IMR-90 (cell line): ENCODE measurements at regions not wholly inside any gene's neighbourhood (a gene's known extent, or its start where the extent isn't known, plus 50 kb on each side); places are given as distances from the start of the nearest gene placed in this dataset.

ENCODE experiments used
- ATAC-seq: fragments of 200-7000 bp; cut with Tn5 transposase; 2 replicates; pipeline ENCODE4 v1.9.1; 2020; ENCODE audit warnings: low read depth, mild to moderate bottlenecking, moderate library complexity
- BruUV-seq: library from RNA; stranded (reverse); fragments of 400-500 nt; replicated peaks from 2 replicates; lab custom pipeline; 2021; lab: Mats Ljungman, UMichigan
- CTCF ChIA-PET: fragments of 300-600 bp; formaldehyde crosslinking; extraction: SDS; loops from one replicate; lab custom pipeline; 2021; ENCODE audit warnings: antibody characterized with exemption; lab: Yijun Ruan, JAX
- POLR2A ChIA-PET: fragments of 300-600 bp; sonication (Branson Sonifier 250); formaldehyde crosslinking; loops from one replicate; lab custom pipeline; 2022; ENCODE audit warnings: antibody characterized with exemption; ENCODE audit not compliant: unreplicated experiment; lab: Charles Lee
- DNase-seq: peaks from one replicate; pipeline ENCODE4 v3.0.0; 2013
- H2AFZ ChIP-seq: replicated peaks from 2 replicates; pipeline ENCODE3; 2013; ENCODE audit warnings: low read length, mild to moderate bottlenecking; ENCODE audit not compliant: poor library complexity
- H2AK5ac ChIP-seq: 2 replicates; pipeline ENCODE4 v1.6.1; 2013; ENCODE audit warnings: low read depth, low read length, inconsistent platforms
- H2AK9ac ChIP-seq: replicated peaks from 2 replicates; pipeline ENCODE3; 2013; ENCODE audit warnings: mild to moderate bottlenecking, low read depth, low read length, moderate library complexity; ENCODE audit not compliant: poor library complexity
- H2BK120ac ChIP-seq: 2 replicates; pipeline ENCODE4 v1.6.1; 2013; ENCODE audit warnings: low read depth, low read length, inconsistent platforms
- H2BK15ac ChIP-seq: 3 replicates; pipeline ENCODE4 v1.6.1; 2013; ENCODE audit warnings: low read depth, low read length, inconsistent platforms
- H2BK20ac ChIP-seq: 2 replicates; pipeline ENCODE4 v1.6.1; 2013; ENCODE audit warnings: low read depth, mild to moderate bottlenecking, inconsistent platforms, low read length, moderate library complexity
- H2BK5ac ChIP-seq: 2 replicates; pipeline ENCODE4 v1.6.1; 2013; ENCODE audit warnings: mild to moderate bottlenecking, low read depth, low read length, inconsistent platforms; ENCODE audit not compliant: poor library complexity, severe bottlenecking
- H3K14ac ChIP-seq: replicated peaks from 2 replicates; pipeline ENCODE4 v1.6.1; 2013; ENCODE audit warnings: low read depth, low read length, inconsistent platforms
- H3K18ac ChIP-seq: 2 replicates; pipeline ENCODE4 v1.6.1; 2013; ENCODE audit warnings: low read depth, low read length, control low read depth
- H3K23ac ChIP-seq: 2 replicates; pipeline ENCODE4 v1.6.1; 2013; ENCODE audit warnings: low read depth, low read length, inconsistent platforms
- H3K27ac ChIP-seq: 2 replicates; pipeline ENCODE4 v1.5.1; 2013; ENCODE audit warnings: mild to moderate bottlenecking, control low read depth, low read length; ENCODE audit not compliant: insufficient read depth
- H3K27me3 ChIP-seq: 2 replicates; pipeline ENCODE4 v1.6.1; 2013; ENCODE audit warnings: low read length; ENCODE audit not compliant: control insufficient read depth, insufficient read depth
- H3K36me3 ChIP-seq: 2 replicates; pipeline ENCODE4 v1.6.1; 2013; ENCODE audit warnings: low read length, mixed read lengths; ENCODE audit not compliant: control insufficient read depth, insufficient read depth
- H3K4ac ChIP-seq: 2 replicates; pipeline ENCODE4 v1.6.1; 2013; ENCODE audit warnings: low read depth, low read length, inconsistent platforms
- H3K4me1 ChIP-seq: 2 replicates; pipeline ENCODE4 v1.6.1; 2013; ENCODE audit warnings: low read length, mixed read lengths; ENCODE audit not compliant: control insufficient read depth, insufficient read depth
- H3K4me2 ChIP-seq: 2 replicates; pipeline ENCODE4 v1.6.1; 2013; ENCODE audit warnings: low read depth, mild to moderate bottlenecking, control low read depth, low read length, moderate library complexity
- H3K4me3 ChIP-seq: 2 replicates; pipeline ENCODE4 v1.5.1; 2013; ENCODE audit warnings: low read depth, mild to moderate bottlenecking, control low read depth, low read length, moderate library complexity; ENCODE audit not compliant: insufficient read depth
- H3K56ac ChIP-seq: 2 replicates; pipeline ENCODE4 v1.6.1; 2013; ENCODE audit warnings: low read length, inconsistent platforms; ENCODE audit not compliant: insufficient read depth; ENCODE audit errors: extremely low read depth
- H3K79me1 ChIP-seq, 2 experiments: 2 replicates each; pipeline ENCODE4 v1.6.1; 2013; ENCODE audit warnings: low read length in 2 of 2, inconsistent platforms in 1 of 2, low read depth in 1 of 2
- H3K9ac ChIP-seq: 2 replicates; pipeline ENCODE4 v1.6.1; 2013; ENCODE audit warnings: low read depth, low read length, control low read depth
- H3K9me1 ChIP-seq: 2 replicates; pipeline ENCODE4 v1.6.1; 2013; ENCODE audit warnings: low read length, inconsistent platforms; ENCODE audit not compliant: insufficient read depth
- H3K9me3 ChIP-seq: 2 replicates; pipeline ENCODE4 v1.6.1; 2013; ENCODE audit warnings: low read length; ENCODE audit not compliant: control insufficient read depth, insufficient read depth
- H4K20me1 ChIP-seq: 2 replicates; pipeline ENCODE4 v1.6.1; 2013; ENCODE audit warnings: low read length, inconsistent platforms; ENCODE audit not compliant: insufficient read depth
- H4K5ac ChIP-seq: 2 replicates; pipeline ENCODE4 v1.6.1; 2013; ENCODE audit warnings: mild to moderate bottlenecking, low read depth, low read length, control low read depth
- H4K8ac ChIP-seq, 2 experiments: 2 replicates each; pipeline ENCODE4 v1.6.1; 2013; ENCODE audit warnings: low read depth in 2 of 2, low read length in 2 of 2, control low read depth in 1 of 2, inconsistent platforms in 1 of 2
- H4K91ac ChIP-seq: 2 replicates; pipeline ENCODE4 v1.6.1; 2013; ENCODE audit warnings: low read depth, low read length, inconsistent platforms; ENCODE audit not compliant: insufficient read depth
- BHLHE40 ChIP-seq: fragments of 150-350 bp; IDR thresholded peaks from 2 replicates; pipeline ENCODE4 v1.6.1; 2016; ENCODE audit warnings: mild to moderate bottlenecking, low read depth, low read length
- CEBPB ChIP-seq: IDR thresholded peaks from 2 replicates; pipeline ENCODE4 v1.6.1; 2012; ENCODE audit warnings: low read depth, low read length, improper control_type of control experiment
- CHD1 ChIP-seq: IDR thresholded peaks from 2 replicates; pipeline ENCODE4 v1.6.1; 2012; ENCODE audit warnings: low read depth, low read length, improper control_type of control experiment
- CTCF ChIP-seq: conservative IDR thresholded peaks from 2 replicates; pipeline ENCODE4 v1.5.1; 2012; ENCODE audit warnings: mild to moderate bottlenecking, low read depth, low read length, improper control_type of control experiment
- ELK1 ChIP-seq: fragments of 150-350 bp; IDR thresholded peaks from 2 replicates; pipeline ENCODE4 v1.6.1; 2016; ENCODE audit warnings: low read depth, mild to moderate bottlenecking, low read length, moderate library complexity, borderline replicate concordance
- FOS ChIP-seq: fragments of 150-350 bp; IDR thresholded peaks from 2 replicates; pipeline ENCODE4 v1.6.1; 2016; ENCODE audit warnings: low read depth, low read length
- MAFK ChIP-seq: IDR thresholded peaks from 2 replicates; pipeline ENCODE4 v1.6.1; 2012; ENCODE audit warnings: low read depth, low read length, improper control_type of control experiment
- MAZ ChIP-seq: IDR thresholded peaks from 2 replicates; pipeline ENCODE4 v1.6.1; 2012; ENCODE audit warnings: low read depth, mild to moderate bottlenecking, low read length, improper control_type of control experiment, moderate library complexity, borderline replicate concordance
- MXI1 ChIP-seq: IDR thresholded peaks from 2 replicates; pipeline ENCODE4 v1.6.1; 2012; ENCODE audit warnings: low read depth, mild to moderate bottlenecking, low read length, moderate library complexity, borderline replicate concordance
- NFE2L2 ChIP-seq: fragments of 150-350 bp; IDR thresholded peaks from 2 replicates; pipeline ENCODE4 v1.6.1; 2016; ENCODE audit warnings: low read depth, mild to moderate bottlenecking, low read length
- POLR2A ChIP-seq: IDR thresholded peaks from 2 replicates; pipeline ENCODE4 v1.6.1; 2012; ENCODE audit warnings: mild to moderate bottlenecking, low read depth, low read length
- RAD21 ChIP-seq: IDR thresholded peaks from 2 replicates; pipeline ENCODE4 v1.6.1; 2012; ENCODE audit warnings: low read length, improper control_type of control experiment
- RCOR1 ChIP-seq: IDR thresholded peaks from 2 replicates; pipeline ENCODE4 v1.6.1; 2012; ENCODE audit warnings: mild to moderate bottlenecking, low read length, improper control_type of control experiment; ENCODE audit not compliant: insufficient replicate concordance
- RFX5 ChIP-seq: IDR thresholded peaks from 2 replicates; pipeline ENCODE4 v1.8.0; 2012; ENCODE audit warnings: low read depth, mild to moderate bottlenecking, low read length, moderate library complexity
- SMC3 ChIP-seq: fragments of 150-350 bp; IDR thresholded peaks from 2 replicates; pipeline ENCODE4 v1.6.1; 2016; ENCODE audit warnings: low read depth, mild to moderate bottlenecking, antibody characterized with exemption, low read length, moderate library complexity
- USF2 ChIP-seq: fragments of 150-350 bp; IDR thresholded peaks from 2 replicates; pipeline ENCODE4 v1.6.1; 2017; ENCODE audit warnings: mild to moderate bottlenecking, antibody characterized with exemption, low read length, low read depth
- WGBS, 2 experiments: methylation state at CpG; one replicate each; pipeline versions ENCODE4 v1.1.5 to v1.1.7; 2013; ENCODE audit warnings: missing lambda C conversion rate in 2 of 2; ENCODE audit not compliant: insufficient read length in 1 of 2; ENCODE audit errors: extremely low coverage in 2 of 2; 5-methylcytosine and 5-hydroxymethylcytosine counted together
- dilution Hi-C: fragments of 300-500 bp; cut with HindIII; formaldehyde crosslinking; loops from one replicate; pipeline ENCODE4 v1.14.3; 2018; ENCODE audit warnings: low sequenced_read_pairs; ENCODE audit not compliant: unreplicated experiment
- in situ Hi-C: fragments of 300-500 bp; cut with MboI; formaldehyde crosslinking; loops from 3 replicates; pipeline ENCODE4 v1.14.3; 2019; ENCODE audit warnings: low sequenced_read_pairs, inconsistent platforms, mixed read lengths
- intact Hi-C: fragments of 100-400 bp; cut with micrococcal nuclease; formaldehyde crosslinking; loops from 2 replicates; pipeline ENCODE4 v1.10.0; 2022

- POLR2A ChIA-PET, result no interaction called here
- intact Hi-C loops, result no loop called here
- H4K91ac ChIP-seq, result no peak overlapping the region
Observed at GRCh38 chr18:78838183-78838582, 141.4 kb upstream of the SALL3 start.

More at GRCh38 chr18:78838183-78838582, 141.4 kb upstream of the SALL3 start:
- H2BK5ac ChIP-seq, result no peak overlapping the region
- TF ChIP-seq RCOR1, result no peak
- TF ChIP-seq FOS, result no peak
- no peak for TF ChIP-seq CTCF
- TF ChIP-seq SMC3, result no peak
- no peak for TF ChIP-seq MAFK
- no peak for TF ChIP-seq USF2
- TF ChIP-seq RAD21, result no peak
- TF ChIP-seq RFX5, result no peak
- no peak for TF ChIP-seq CHD1
- no peak for TF ChIP-seq POLR2A
- no peak for TF ChIP-seq BHLHE40
- TF ChIP-seq ELK1, result no peak
- no peak for TF ChIP-seq NFE2L2
- no peak for TF ChIP-seq CEBPB
- no peak for TF ChIP-seq MXI1
- no peak for TF ChIP-seq MAZ
- H2BK15ac ChIP-seq, result no peak overlapping the region
- H2BK120ac ChIP-seq, result no peak overlapping the region
- H3K14ac ChIP-seq, result no peak overlapping the region
- dilution Hi-C loops, result no loop called here
- CTCF ChIA-PET, result no interaction called here
- H3K27me3 ChIP-seq, result no peaks in the 10 kb centered on the region
- no peak overlapping the region for H2AK9ac ChIP-seq
- H3K36me3 ChIP-seq, result no peaks in the 10 kb centered on the region
- H2AFZ ChIP-seq, result no peak overlapping the region
- no peak overlapping the region for H2AK5ac ChIP-seq
- ATAC-seq, result no peak
- WGBS, 2 experiments, result no CpG with 5 or more reads among the region's 7 CpGs
- no peak overlapping the region for H3K4ac ChIP-seq
- H3K9ac ChIP-seq, result no peak overlapping the region
- no peak overlapping the region for H4K8ac ChIP-seq
- no TSS peak for BruUV-seq
- in situ Hi-C loops, result no loop called here
- H3K4me2 ChIP-seq, result no peak overlapping the region
- H3K56ac ChIP-seq, result no peak overlapping the region
- no peak overlapping the region for H3K23ac ChIP-seq
- no peak overlapping the region for H4K5ac ChIP-seq
- no peak for DNase-seq
- no peaks in the 10 kb centered on the region for H3K9me1 ChIP-seq
- H3K79me1 ChIP-seq, result no peaks in the 10 kb centered on the region
- no peak overlapping the region for H3K27ac ChIP-seq
- H4K20me1 ChIP-seq, result no peaks in the 10 kb centered on the region
- H3K18ac ChIP-seq, result no peak overlapping the region
- no peak overlapping the region for H3K4me3 ChIP-seq
- H3K9me3 ChIP-seq, result peaks cover 17% of the 10 kb centered on the region
- H3K4me1 ChIP-seq, result no peaks in the 10 kb centered on the region
- no peak overlapping the region for H2BK20ac ChIP-seq
